GM23338 (cell line): ENCODE measurements at regions not wholly inside any gene's neighbourhood (a gene's known extent, or its start where the extent isn't known, plus 50 kb on each side); places are given as distances from the start of the nearest gene placed in this dataset.

Experiments used
- CREB1 ChIP-seq: fragments of 250-450 bp; sonication (Bioruptor Pico); IDR thresholded peaks from 2 replicates; pipeline ENCODE4 v1.5.0; 2020; ENCODE audit warnings: low read depth, mild to moderate bottlenecking, moderate library complexity
- CTCF ChIP-seq, 2 experiments: fragments of 200-600 bp in 1 of 2; sonication (generic) in 1 of 2; conservative IDR thresholded peaks; 2 replicates each; pipeline versions ENCODE4 v1.5.1 to v1.6.1; 2016 to 2017; ENCODE audit warnings: antibody characterized with exemption in 2 of 2, low read depth in 2 of 2, mild to moderate bottlenecking in 2 of 2, moderate library complexity in 1 of 2
- ETS1 ChIP-seq: IDR thresholded peaks from 2 replicates; pipeline ENCODE4 v1.6.1; 2016; ENCODE audit warnings: antibody characterized with exemption
- EZH2phosphoT487 ChIP-seq: fragments of 200-600 bp; sonication (generic); IDR thresholded peaks from one replicate; pipeline ENCODE4 v1.8.1; 2018; ENCODE audit warnings: antibody characterized with exemption; ENCODE audit not compliant: unreplicated experiment
- JUNB ChIP-seq: IDR thresholded peaks from one replicate; pipeline ENCODE4 v1.6.1; 2016; ENCODE audit warnings: antibody characterized with exemption; ENCODE audit not compliant: unreplicated experiment
- NANOG ChIP-seq: IDR thresholded peaks from 2 replicates; pipeline ENCODE4 v1.6.1; 2016; ENCODE audit warnings: antibody characterized with exemption, borderline replicate concordance
- POLR2AphosphoS5 ChIP-seq: IDR thresholded peaks from 2 replicates; pipeline ENCODE4 v1.6.1; 2016; ENCODE audit warnings: antibody characterized with exemption, low read depth
- STAT1 ChIP-seq: IDR thresholded peaks from one replicate; pipeline ENCODE4 v1.6.1; 2016; ENCODE audit warnings: antibody characterized with exemption; ENCODE audit not compliant: unreplicated experiment
- ZNF114 ChIP-seq: fragments of 250-450 bp; sonication (Bioruptor Pico); IDR thresholded peaks from 2 replicates; pipeline ENCODE4 v1.5.0; 2020; ENCODE audit warnings: mild to moderate bottlenecking, moderate library complexity
- ZNF462 ChIP-seq: fragments of 250-450 bp; sonication (Bioruptor Pico); IDR thresholded peaks from 2 replicates; pipeline ENCODE4 v1.5.0; 2020; ENCODE audit warnings: mild to moderate bottlenecking, moderate library complexity

- TF ChIP-seq ZNF462 (CRISPR knock-in tag), result no peak
- TF ChIP-seq NANOG, result no peak
- no peak for TF ChIP-seq CREB1
- no peak for TF ChIP-seq CTCF (conservative IDR thresholded peaks at IDR 0.05; ENCODE audit: low read depth in 2 of 2)
- no peak for TF ChIP-seq EZH2phosphoT487
- no peak for TF ChIP-seq ZNF114 (CRISPR knock-in tag)
- TF ChIP-seq JUNB, result no peak
- no peak for TF ChIP-seq ETS1
- no peak for TF ChIP-seq POLR2AphosphoS5
- no peak for TF ChIP-seq STAT1
These were observed 84.7 kb upstream of the ELOVL5 start (continued) for GRCh38 chr6:53433261-53433950.
